ENCODE measurements at regions not wholly inside any gene's neighbourhood (a gene's known extent, or its start where the extent isn't known, plus 50 kb on each side); places are given as distances from the start of the nearest gene placed in this dataset.

DNA sequence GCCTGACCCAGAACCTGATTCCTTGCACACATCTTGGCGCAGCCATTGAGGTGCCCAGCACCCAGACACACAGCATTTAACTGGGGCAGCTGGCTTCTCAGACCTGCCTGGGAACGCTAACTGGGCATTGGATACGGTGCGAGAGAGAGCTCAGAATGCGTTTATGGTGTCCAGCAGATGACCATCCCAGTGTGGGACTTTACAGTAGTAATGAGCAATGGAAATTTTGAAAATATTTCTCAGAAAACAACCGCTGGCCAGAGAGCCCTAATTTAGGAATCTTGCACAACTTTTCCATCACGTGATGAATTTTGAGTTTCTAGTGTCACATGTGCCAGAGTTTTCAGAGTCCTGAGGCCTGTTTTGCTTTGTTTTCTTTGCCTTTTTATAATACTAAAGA, 78.2 kb upstream of the SEC61G start:
- ATAC-seq (replicated peaks) (no peak), DNase-seq (no peak)
- peaks cover 0 to 3% of the 10 kb centered on the region in 2 donors for H3K9me3 Mint-ChIP-seq
- H3K27me3 Mint-ChIP-seq: peaks cover 0 to 4% of the 10 kb centered on the region in 2 donors
- H3K36me3 Mint-ChIP-seq: no peaks in the 10 kb centered on the region
- H3K4me3 Mint-ChIP-seq: no peak overlapping the region
- H3K27ac Mint-ChIP-seq: no peak overlapping the region
- no peaks in the 10 kb centered on the region for H3K4me1 Mint-ChIP-seq

DNA sequence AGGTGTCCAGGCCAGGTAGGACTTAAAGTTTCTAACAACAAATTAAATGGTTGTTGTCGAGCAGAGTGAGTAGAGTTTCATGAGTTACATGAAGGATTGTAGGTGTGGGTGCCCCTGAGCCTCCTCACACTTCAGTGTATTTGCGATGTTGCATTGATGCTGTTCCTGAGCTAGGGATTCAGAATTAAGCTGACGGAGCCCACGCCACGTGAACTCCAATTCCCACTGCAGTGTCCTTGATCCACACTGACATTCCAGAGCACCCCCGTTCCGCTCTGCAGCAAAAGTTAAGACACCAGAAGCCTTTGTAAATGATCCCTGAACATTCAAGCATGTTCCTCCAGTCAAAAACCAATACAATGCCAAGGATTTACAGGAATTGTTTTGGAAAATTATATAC, 78.8 kb upstream of the SEC61G start:
- Mint-ChIP-seq H3K27ac (no peak overlapping the region), H3K4me3 (no peak overlapping the region), H3K27me3 (peaks cover 0 to 4% of the 10 kb centered on the region in 2 donors), H3K9me3 (peaks cover 0 to 3% of the 10 kb centered on the region in 2 donors), H3K4me1 (no peaks in the 10 kb centered on the region), H3K36me3 (no peaks in the 10 kb centered on the region)
- DNase-seq: no peak
- ATAC-seq (replicated peaks): no peak

DNA sequence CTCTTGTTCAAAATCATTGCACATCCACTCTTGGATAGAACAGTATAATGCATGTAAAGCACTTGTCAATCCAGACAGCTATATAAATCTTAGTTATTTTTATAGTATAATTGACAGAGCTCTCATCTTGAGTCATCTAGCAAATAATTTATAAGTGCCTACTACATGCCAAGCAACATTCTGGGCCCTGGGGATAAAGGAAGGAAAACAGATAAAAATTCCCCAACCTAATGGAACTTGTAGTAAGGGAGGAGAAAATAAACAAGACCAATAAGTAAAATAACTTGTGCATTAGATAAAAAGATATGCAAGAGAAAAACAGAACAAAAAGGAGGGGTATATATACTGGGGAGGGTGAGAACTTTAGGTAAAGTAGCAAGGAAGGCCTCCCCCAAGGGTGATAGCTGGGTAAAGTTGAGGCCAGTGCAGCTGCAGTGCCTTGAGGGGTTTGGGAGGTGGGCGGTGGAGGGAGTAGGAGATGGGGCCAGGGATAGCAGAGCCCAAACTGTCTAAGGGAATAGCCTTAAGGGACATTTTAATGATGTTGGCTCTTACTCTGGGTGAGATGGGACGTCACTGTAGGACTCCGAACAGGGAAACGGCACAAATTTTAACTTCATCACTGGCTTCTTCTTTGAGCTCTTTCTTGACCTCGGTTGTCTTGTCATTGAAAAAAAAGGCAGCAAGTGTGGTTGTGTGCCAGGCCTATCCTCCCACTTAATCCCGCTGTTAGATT, 79.3 kb upstream of the SEC61G start:
- peaks cover 0 to 4% of the 10 kb centered on the region in 2 donors for H3K27me3 Mint-ChIP-seq
- no peaks in the 10 kb centered on the region for H3K4me1 Mint-ChIP-seq
- H3K36me3 Mint-ChIP-seq: no peaks in the 10 kb centered on the region
- ATAC-seq (replicated peaks) (no peak), DNase-seq (no peak)
- no peak overlapping the region for H3K4me3 Mint-ChIP-seq
- peaks cover 0 to 3% of the 10 kb centered on the region in 2 donors for H3K9me3 Mint-ChIP-seq
- no peak overlapping the region for H3K27ac Mint-ChIP-seq

DNA sequence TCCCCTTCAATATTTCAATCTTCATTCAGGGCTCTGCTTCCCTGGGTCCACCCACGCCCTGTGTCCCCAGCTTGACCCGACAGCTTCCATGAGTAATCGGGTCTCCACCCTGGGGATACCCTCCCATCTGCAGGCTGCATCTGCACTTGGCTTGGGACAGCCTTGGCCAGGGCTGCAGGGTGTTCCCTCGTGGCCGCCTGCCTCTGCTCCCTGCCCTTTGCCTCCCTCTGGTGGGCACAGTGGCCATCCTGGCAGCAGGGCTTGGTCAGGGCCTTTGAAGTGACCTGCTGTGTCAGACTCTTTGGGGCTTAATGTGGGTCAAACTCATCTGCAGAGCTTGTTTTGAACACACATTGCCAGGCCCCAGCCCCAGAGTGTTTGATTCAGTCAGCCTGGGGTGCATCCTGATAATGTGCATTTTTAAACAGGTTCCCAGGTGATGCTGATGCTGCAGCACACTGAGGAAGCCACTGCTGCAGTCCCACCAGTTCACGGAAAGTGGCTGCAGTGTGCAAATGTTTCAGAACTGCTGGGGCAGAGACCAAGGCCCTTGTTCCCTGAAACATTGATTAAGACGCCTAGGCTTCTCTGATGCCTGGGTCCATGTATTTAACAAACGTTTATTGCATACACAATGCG, 80.7 kb upstream of the SEC61G start:
- no peaks in the 10 kb centered on the region for H3K4me1 Mint-ChIP-seq
- peaks cover 0 to 3% of the 10 kb centered on the region in 2 donors for H3K9me3 Mint-ChIP-seq
- no peak for ATAC-seq (replicated peaks)

DNA sequence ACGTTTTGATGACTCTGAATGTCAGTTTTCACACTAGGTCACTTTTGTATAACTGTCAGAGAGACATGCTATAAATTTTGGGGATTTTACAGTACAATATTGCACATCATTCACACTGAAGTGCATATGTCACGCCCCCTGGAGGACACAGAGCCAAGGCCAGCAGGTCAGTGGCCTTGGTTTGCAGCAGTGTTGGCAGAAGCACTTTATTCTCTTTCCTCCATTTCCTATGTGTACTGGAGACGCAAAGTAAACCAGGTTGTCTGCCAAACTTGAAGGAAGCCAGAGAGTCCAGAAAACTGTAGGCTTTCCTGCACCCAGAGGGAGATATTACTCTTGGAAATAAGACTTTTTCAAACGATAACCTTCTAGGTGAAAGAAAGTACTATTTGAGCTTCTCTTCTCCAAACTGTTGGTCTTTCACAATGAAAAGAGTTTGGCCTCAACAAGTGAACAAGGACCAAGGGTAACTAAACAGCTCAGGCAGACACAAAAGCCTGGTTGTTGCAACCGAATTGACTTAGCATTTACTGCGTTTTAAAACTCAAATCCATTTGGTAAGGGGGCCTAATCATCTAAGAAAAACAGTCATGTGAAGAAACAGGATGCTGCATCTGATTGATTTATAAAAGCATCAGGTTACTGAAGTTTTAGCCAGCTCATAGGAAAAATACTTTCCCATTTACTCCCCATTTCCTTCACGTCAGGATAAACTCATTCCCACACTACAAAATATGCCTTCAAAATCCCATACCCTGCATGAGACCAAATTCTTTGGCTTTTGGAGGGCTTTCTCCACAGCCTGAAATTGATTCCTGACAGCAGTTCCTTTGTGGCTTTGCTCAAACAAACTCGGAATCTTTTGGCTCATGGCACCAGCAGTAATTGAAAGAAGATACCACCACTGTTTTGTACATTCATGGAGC, 83.0 kb upstream of the SEC61G start:
- Mint-ChIP-seq H3K27ac (no peak overlapping the region), H3K27me3 (peaks cover 0 to 2% of the 10 kb centered on the region in 2 donors), H3K36me3 (no peaks in the 10 kb centered on the region), H3K4me1 (no peaks in the 10 kb centered on the region), H3K4me3 (no peak overlapping the region), H3K9me3 (no peaks in the 10 kb centered on the region)
- no peak for ATAC-seq (replicated peaks)
- DNase-seq: no peak

More for the DNA sequence above, 80.7 kb upstream of the SEC61G start:
- DNase-seq: no peak
- Mint-ChIP-seq H3K27me3 (peaks cover 0 to 4% of the 10 kb centered on the region in 2 donors), H3K36me3 (no peaks in the 10 kb centered on the region), H3K4me3 (no peak overlapping the region), H3K27ac (no peak overlapping the region)

DNA sequence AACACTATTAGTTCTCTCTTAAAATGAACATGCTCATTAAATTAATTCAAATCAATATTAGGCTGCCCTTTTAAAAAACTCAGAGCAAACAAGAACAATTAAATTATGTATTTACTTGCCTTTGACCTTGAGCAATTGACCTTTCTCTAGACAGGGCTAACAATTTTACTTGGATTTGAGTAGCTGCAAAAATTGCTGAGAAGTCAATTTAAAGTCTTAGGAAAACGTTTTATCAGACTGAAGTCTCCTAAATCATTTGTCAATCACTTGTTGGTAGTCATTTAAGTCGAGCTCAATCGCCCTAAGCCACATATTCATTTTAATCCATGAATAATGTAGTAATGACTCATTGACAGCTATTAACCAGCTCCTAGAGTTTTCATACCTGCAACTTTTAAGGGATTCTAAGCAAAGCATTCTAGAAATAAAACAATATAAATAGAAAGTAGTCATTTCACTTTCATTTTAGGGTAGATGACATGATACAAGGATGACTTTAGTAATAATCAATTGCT, 84.9 kb upstream of the SEC61G start:
- H3K4me1 Mint-ChIP-seq: no peaks in the 10 kb centered on the region
- no peak overlapping the region for H3K27ac Mint-ChIP-seq
- H3K9me3 Mint-ChIP-seq: no peaks in the 10 kb centered on the region
- ATAC-seq (replicated peaks) (no peak), DNase-seq (no peak)
- H3K27me3 Mint-ChIP-seq: no peaks in the 10 kb centered on the region
- no peaks in the 10 kb centered on the region for H3K36me3 Mint-ChIP-seq
- H3K4me3 Mint-ChIP-seq: no peak overlapping the region

DNA sequence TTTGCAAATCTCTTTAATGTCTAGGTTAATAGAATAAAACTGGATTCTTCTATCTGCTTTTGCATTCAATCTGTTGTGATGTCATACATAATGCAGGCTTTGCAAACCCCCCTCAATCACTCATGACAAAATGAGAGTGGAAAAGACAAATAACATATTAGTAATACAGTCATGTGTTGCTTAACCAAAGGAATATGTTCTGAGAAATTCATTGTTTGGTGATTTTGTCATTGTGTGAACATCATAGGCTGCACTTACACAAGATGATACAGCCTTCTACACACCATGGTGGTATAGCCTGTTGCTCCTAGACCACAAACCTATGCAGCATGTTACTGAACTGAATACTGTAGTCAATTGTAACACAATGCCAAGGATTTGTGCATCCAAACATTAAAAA, 87.3 kb upstream of the SEC61G start:
- Mint-ChIP-seq H3K27me3 (no peaks in the 10 kb centered on the region), H3K27ac (no peak overlapping the region), H3K4me1 (no peaks in the 10 kb centered on the region), H3K9me3 (peaks cover 2 to 6% of the 10 kb centered on the region in 2 donors), H3K4me3 (no peak overlapping the region), H3K36me3 (no peaks in the 10 kb centered on the region)
- ATAC-seq (replicated peaks): no peak
- DNase-seq: no peak

DNA sequence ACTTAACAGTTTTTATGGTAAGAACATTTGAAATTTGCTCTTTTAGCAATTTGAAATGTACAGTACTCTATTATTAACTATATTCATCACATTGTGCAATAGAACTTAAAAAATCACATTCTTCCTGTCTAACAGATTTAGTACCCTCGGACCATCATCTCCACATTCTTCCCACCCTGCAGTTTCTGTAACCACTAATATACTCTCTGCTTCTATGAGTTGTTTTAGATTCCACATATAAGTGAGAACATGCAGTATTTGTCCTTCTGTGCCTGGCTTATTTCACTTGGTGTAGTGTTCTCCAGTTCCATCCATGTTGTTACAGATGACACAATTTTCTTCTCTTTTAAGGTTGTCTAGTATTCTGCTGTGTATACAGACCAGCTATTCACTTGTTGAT, 88.9 kb upstream of the SEC61G start:
- Mint-ChIP-seq H3K4me3 (no peak overlapping the region), H3K27me3 (no peaks in the 10 kb centered on the region), H3K27ac (no peak overlapping the region), H3K4me1 (no peaks in the 10 kb centered on the region), H3K36me3 (no peaks in the 10 kb centered on the region), H3K9me3 (peaks cover 6% of the 10 kb centered on the region in 2 donors)
- DNase-seq (no peak), ATAC-seq (replicated peaks) (no peak)

DNA sequence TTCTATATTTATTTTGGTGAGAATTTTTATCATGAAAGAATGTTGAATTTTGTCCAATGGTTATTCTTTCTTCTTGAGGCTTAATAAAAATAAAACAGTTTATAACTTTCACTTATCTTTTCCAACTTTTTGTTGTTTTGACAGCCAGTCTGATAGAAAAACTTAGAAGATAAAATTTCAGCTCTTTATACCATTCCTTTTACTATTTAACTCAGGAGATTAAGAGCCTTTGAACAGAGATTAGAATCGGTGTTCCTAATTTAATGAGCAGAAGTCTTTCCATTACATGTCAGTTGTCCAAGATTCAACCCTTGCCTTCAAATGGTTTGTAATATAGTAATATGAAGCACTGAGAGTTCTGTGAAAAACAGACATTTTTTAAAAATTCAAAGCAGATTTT, 97.8 kb upstream of the SEC61G start:
- Mint-ChIP-seq H3K27ac (no peak overlapping the region), H3K36me3 (no peaks in the 10 kb centered on the region), H3K27me3 (peaks cover 0 to 9% of the 10 kb centered on the region in 2 donors), H3K9me3 (peaks cover 7 to 13% of the 10 kb centered on the region in 2 donors), H3K4me3 (no peak overlapping the region), H3K4me1 (no peaks in the 10 kb centered on the region)
- DNase-seq: no peak
- no peak for ATAC-seq (replicated peaks)

DNA sequence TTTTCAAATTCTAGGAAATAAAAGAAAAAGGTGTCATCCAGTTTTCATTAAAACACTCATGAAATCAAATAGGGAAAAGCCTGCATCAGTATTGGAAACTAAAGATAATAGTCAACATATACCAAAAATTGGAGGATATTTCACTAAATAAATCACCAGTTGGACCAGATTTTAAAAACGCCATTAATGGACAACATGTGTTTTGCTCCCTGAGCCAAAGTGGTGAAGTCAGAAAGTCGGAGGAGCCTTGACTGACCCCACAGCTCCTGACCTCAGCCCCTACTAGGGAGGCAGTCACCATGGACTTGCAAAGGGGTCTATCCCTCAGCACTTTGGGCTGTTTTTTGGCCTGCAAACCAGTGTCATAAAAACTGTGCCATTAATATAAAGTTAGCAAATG, 98.3 kb upstream of the SEC61G start:
- no peaks in the 10 kb centered on the region for H3K4me1 Mint-ChIP-seq
- H3K27me3 Mint-ChIP-seq: peaks cover 0 to 9% of the 10 kb centered on the region in 2 donors
- DNase-seq: no peak
- no peak overlapping the region for H3K4me3 Mint-ChIP-seq
- no peak overlapping the region for H3K27ac Mint-ChIP-seq
- peaks cover 7 to 13% of the 10 kb centered on the region in 2 donors for H3K9me3 Mint-ChIP-seq
- ATAC-seq (replicated peaks): no peak
- H3K36me3 Mint-ChIP-seq: no peaks in the 10 kb centered on the region

DNA sequence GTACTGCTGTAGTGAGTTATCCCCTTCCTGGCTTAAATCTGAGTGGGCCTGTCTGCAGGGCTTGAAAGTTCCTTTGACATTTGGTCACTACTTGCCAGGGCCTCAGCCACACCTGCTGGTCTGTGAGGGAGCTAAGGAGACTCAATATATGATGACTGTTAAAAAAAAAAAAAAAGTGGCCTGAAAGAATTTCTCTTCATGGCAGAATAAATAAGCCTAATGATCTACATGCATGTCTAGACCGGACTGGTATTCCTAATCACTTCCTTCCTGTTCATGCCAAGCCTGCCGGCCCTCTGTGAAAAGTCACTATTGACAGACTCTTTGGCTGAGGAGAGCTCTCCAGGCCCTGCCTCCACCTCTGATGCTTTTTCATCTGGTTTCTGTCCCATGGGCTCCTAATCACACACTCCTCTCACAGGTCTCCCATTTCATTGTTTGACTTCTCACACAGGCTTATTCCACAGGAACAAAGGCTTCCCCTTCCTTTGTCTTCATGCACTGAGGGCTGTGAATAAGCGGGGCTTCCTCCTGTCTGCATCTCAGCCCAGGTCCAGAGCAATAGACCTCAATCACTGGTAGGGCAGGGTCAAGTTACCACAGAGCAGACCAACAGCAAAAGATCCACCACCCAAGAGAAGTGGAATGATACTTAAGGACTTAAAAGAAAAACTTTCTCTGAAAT, 99.1 kb upstream of the SEC61G start:
- Mint-ChIP-seq H3K9me3 (peaks cover 7 to 10% of the 10 kb centered on the region in 2 donors), H3K4me3 (no peak overlapping the region), H3K27ac (no peak overlapping the region), H3K4me1 (no peaks in the 10 kb centered on the region), H3K27me3 (peaks cover 0 to 9% of the 10 kb centered on the region in 2 donors), H3K36me3 (no peaks in the 10 kb centered on the region)
- DNase-seq (no peak), ATAC-seq (replicated peaks) (no peak)

DNA sequence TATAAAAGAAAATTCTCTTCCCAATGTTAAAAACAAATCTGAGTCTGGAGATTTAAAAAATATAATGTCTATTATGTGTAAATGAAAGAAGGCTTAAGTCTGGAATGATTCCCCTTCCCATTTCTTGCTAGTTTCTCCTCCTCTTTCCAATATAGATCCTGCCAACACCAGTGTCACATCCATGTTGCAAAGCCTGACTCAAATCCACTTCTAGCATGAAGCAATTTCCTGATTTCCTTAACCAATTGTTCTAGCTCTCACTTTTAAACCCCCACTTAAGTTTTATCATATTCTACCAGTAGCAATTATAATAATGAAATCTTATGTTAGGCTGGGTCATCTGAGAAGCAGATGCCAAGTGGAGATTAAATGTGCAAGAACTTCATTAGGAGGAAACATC, 100.1 kb upstream of the SEC61G start:
- no peak for ATAC-seq (replicated peaks)
- no peak for DNase-seq
- H3K36me3 Mint-ChIP-seq: no peaks in the 10 kb centered on the region
- no peaks in the 10 kb centered on the region for H3K4me1 Mint-ChIP-seq
- H3K9me3 Mint-ChIP-seq: peaks cover 4 to 7% of the 10 kb centered on the region in 2 donors
- H3K4me3 Mint-ChIP-seq: no peak overlapping the region
- no peak overlapping the region for H3K27ac Mint-ChIP-seq
- peaks cover 0 to 9% of the 10 kb centered on the region in 2 donors for H3K27me3 Mint-ChIP-seq

DNA sequence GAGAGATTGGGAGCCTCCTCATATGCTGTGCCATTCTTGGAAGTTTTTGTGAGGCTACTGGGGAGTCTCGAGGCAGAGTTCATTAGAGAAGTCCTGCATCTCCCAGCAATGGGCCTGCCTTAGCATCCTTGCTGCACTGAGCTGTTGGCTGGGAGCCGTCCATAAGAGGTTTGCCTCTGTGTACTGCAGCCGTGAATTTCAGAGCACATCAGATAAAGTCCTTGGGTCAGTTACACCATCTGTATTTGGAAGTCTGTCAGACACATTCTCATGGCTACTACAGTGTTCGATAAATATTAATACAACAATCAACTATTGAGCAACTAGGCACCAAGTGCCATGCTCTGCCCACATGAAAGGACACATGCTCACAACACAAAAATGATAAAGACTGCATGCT, 100.5 kb upstream of the SEC61G start:
- H3K36me3 Mint-ChIP-seq: no peaks in the 10 kb centered on the region
- ATAC-seq (replicated peaks): no peak
- H3K9me3 Mint-ChIP-seq: peaks cover 2 to 4% of the 10 kb centered on the region in 2 donors
- H3K4me3 Mint-ChIP-seq: no peak overlapping the region
- no peak for DNase-seq
- H3K27ac Mint-ChIP-seq: no peak overlapping the region
- H3K27me3 Mint-ChIP-seq: peaks cover 0 to 9% of the 10 kb centered on the region in 2 donors
- H3K4me1 Mint-ChIP-seq: no peaks in the 10 kb centered on the region
